ENCODE measurements at regions not wholly inside any gene's neighbourhood (a gene's known extent, or its start where the extent isn't known, plus 50 kb on each side); places are given as distances from the start of the nearest gene placed in this dataset.

GRCh38 chr1:239677362-239677761 is 291.0 kb downstream of the CHRM3 start:
- no peak for ATAC-seq
- Histone ChIP-seq H3K4me1 (no peaks in the 10 kb centered on the region), H3K27me3 (no peaks in the 10 kb centered on the region), H3K36me3 (no peaks in the 10 kb centered on the region), H3K27ac (no peak overlapping the region), H3K9me3 (no peaks in the 10 kb centered on the region), H3K4me3 (no peak overlapping the region)
- intact Hi-C loops (cut with DNase I; ENCODE audit: low total_unique reads) (no loop called here), in situ Hi-C loops (cut with MboI; ENCODE audit: low sequenced_read_pairs in 4 of 4) (no loop called here)
- no peak for TF ChIP-seq POLR2A (IDR thresholded peaks at IDR 0.05)
- no peak for TF ChIP-seq CTCF (IDR thresholded peaks at IDR 0.05 in 4 of 5, conservative IDR thresholded peaks at IDR 0.05 in 1 of 5)
- DNase-seq = no peak

GRCh38 chr1:239678181-239678580 is 291.8 kb downstream of the CHRM3 start:
- intact Hi-C loops (cut with DNase I; ENCODE audit: low total_unique reads) = no loop called here
- no peaks in the 10 kb centered on the region for H3K27me3 ChIP-seq
- no peak overlapping the region for H3K4me3 ChIP-seq
- H3K9me3 ChIP-seq = no peaks in the 10 kb centered on the region
- H3K36me3 ChIP-seq = no peaks in the 10 kb centered on the region
- TF ChIP-seq CTCF (IDR thresholded peaks at IDR 0.05 in 4 of 5, conservative IDR thresholded peaks at IDR 0.05 in 1 of 5) = no peak
- TF ChIP-seq POLR2A (IDR thresholded peaks at IDR 0.05) = no peak
- no peaks in the 10 kb centered on the region for H3K4me1 ChIP-seq
- no peak overlapping the region for H3K27ac ChIP-seq
- DNase-seq (no peak), ATAC-seq (no peak)
- in situ Hi-C loops (cut with MboI; ENCODE audit: low sequenced_read_pairs in 4 of 4) = no loop called here

- DNase-seq = no peak
- no peak for ATAC-seq
Observed at GRCh38 chr1:239682046-239682445, 295.7 kb downstream of the CHRM3 start.

GRCh38 chr1:239682960-239683359 is 296.6 kb downstream of the CHRM3 start:
- Histone ChIP-seq H3K36me3 (no peaks in the 10 kb centered on the region), H3K4me3 (no peak overlapping the region), H3K9me3 (no peaks in the 10 kb centered on the region), H3K27me3 (no peaks in the 10 kb centered on the region), H3K4me1 (no peaks in the 10 kb centered on the region), H3K27ac (no peak overlapping the region)
- no peak for TF ChIP-seq POLR2A (IDR thresholded peaks at IDR 0.05)
- TF ChIP-seq CTCF (IDR thresholded peaks at IDR 0.05 in 4 of 5, conservative IDR thresholded peaks at IDR 0.05 in 1 of 5) = no peak
- in situ Hi-C loops (cut with MboI; ENCODE audit: low sequenced_read_pairs in 4 of 4) (no loop called here), intact Hi-C loops (cut with DNase I; ENCODE audit: low total_unique reads) (no loop called here)
- ATAC-seq (no peak), DNase-seq (no peak)

More at GRCh38 chr1:239682046-239682445, 295.7 kb downstream of the CHRM3 start:
- Histone ChIP-seq H3K4me3 (no peak overlapping the region), H3K9me3 (no peaks in the 10 kb centered on the region), H3K27ac (no peak overlapping the region), H3K4me1 (no peaks in the 10 kb centered on the region), H3K36me3 (no peaks in the 10 kb centered on the region), H3K27me3 (no peaks in the 10 kb centered on the region)
- intact Hi-C loops (cut with DNase I; ENCODE audit: low total_unique reads) (no loop called here), in situ Hi-C loops (cut with MboI; ENCODE audit: low sequenced_read_pairs in 4 of 4) (no loop called here)
- TF ChIP-seq CTCF (IDR thresholded peaks at IDR 0.05 in 4 of 5, conservative IDR thresholded peaks at IDR 0.05 in 1 of 5) = no peak
- TF ChIP-seq POLR2A (IDR thresholded peaks at IDR 0.05) = no peak

GRCh38 chr1:239686386-239686785 is 300.0 kb downstream of the CHRM3 start:
- H3K36me3 ChIP-seq = no peaks in the 10 kb centered on the region
- H3K4me1 ChIP-seq = no peaks in the 10 kb centered on the region
- TF ChIP-seq POLR2A (IDR thresholded peaks at IDR 0.05) (no peak), CTCF (IDR thresholded peaks at IDR 0.05 in 4 of 5, conservative IDR thresholded peaks at IDR 0.05 in 1 of 5) (no peak)
- in situ Hi-C loops (cut with MboI; ENCODE audit: low sequenced_read_pairs in 4 of 4) = no loop called here
- H3K9me3 ChIP-seq = no peaks in the 10 kb centered on the region
- no peak overlapping the region for H3K27ac ChIP-seq
- ATAC-seq (no peak), DNase-seq (no peak)
- no peaks in the 10 kb centered on the region for H3K27me3 ChIP-seq
- intact Hi-C loops (cut with DNase I; ENCODE audit: low total_unique reads) = no loop called here
- H3K4me3 ChIP-seq = no peak overlapping the region

All from gastrocnemius medialis (tissue), 4 donors.